ENCODE measurements at regions not wholly inside any gene's neighbourhood (a gene's known extent, or its start where the extent isn't known, plus 50 kb on each side); places are given as distances from the start of the nearest gene placed in this dataset.

DNA sequence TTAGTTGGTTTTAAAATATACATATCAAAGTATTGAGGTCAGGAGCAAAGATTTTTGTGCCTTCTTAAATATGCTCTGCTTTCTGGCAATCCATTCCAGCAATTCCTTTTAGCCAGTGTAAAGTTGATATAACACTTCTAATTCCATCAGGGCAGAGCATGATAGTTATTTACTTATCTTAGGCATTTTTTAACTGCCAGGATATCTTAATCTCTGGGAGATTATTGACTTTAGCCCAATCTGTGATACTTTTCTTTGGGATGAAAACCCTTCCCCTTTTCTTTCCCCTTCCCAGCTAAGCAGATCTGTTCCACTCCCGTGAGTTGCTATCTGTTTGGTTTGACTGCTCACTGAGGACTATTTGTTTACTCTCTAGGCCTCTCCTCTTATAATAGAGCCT lies 168.7 kb upstream of the RSPO3 start:
- no peak overlapping the region for H2AFZ ChIP-seq (ENCODE audit: low read depth)
- H3K79me2 ChIP-seq (ENCODE audit: insufficient read depth, low read depth): no peaks in the 10 kb centered on the region

DNA sequence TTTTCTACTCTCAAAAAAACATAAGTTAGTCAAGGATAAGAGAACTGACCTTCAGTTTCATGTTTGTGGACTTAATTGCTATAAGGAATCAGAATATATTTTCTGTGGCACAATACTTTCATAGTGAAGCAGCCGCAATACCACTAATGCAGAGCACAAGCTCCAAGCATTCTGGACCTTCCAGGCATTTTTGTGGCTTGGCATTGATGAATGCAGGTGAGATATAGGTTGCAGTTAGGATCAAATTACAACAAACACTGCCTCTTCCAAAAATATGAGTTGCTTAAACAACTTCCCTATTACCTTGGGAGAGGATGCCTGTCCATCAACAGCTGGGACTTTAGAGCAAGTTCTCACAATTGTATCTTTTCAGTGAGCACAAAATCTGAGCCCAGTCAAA lies 162.8 kb upstream of the RSPO3 start:
- H3K79me2 ChIP-seq (ENCODE audit: insufficient read depth, low read depth): no peaks in the 10 kb centered on the region
- H3K4me3 ChIP-seq (IDR thresholded peaks at IDR 0.05; ENCODE audit: insufficient read depth, low read depth, low read length): no peak overlapping the region
- no peaks in the 10 kb centered on the region for H3K4me1 ChIP-seq (ENCODE audit: low read depth, poor library complexity, severe bottlenecking)
- H3K27me3 ChIP-seq (ENCODE audit: insufficient read depth, low read depth): no peaks in the 10 kb centered on the region
- H3K4me2 ChIP-seq: no peak overlapping the region
- no peak overlapping the region for H2AFZ ChIP-seq (ENCODE audit: low read depth)
- H3K36me3 ChIP-seq (ENCODE audit: insufficient read depth): no peaks in the 10 kb centered on the region
- no peaks in the 10 kb centered on the region for H4K20me1 ChIP-seq (ENCODE audit: insufficient read depth)
- TF ChIP-seq, protein P1, sequence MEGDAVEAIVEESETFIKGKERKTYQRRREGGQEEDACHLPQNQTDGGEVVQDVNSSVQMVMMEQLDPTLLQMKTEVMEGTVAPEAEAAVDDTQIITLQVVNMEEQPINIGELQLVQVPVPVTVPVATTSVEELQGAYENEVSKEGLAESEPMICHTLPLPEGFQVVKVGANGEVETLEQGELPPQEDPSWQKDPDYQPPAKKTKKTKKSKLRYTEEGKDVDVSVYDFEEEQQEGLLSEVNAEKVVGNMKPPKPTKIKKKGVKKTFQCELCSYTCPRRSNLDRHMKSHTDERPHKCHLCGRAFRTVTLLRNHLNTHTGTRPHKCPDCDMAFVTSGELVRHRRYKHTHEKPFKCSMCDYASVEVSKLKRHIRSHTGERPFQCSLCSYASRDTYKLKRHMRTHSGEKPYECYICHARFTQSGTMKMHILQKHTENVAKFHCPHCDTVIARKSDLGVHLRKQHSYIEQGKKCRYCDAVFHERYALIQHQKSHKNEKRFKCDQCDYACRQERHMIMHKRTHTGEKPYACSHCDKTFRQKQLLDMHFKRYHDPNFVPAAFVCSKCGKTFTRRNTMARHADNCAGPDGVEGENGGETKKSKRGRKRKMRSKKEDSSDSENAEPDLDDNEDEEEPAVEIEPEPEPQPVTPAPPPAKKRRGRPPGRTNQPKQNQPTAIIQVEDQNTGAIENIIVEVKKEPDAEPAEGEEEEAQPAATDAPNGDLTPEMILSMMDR (conservative IDR thresholded peaks at IDR 0.05; ENCODE audit: low read depth, low read length): no peak
- no peak overlapping the region for H3K9ac ChIP-seq
- no peak overlapping the region for H3K27ac ChIP-seq

More for the DNA sequence above, 168.7 kb upstream of the RSPO3 start:
- Histone ChIP-seq H3K4me1 (ENCODE audit: low read depth, poor library complexity, severe bottlenecking) (no peaks in the 10 kb centered on the region), H4K20me1 (ENCODE audit: insufficient read depth) (no peaks in the 10 kb centered on the region), H3K4me3 (IDR thresholded peaks at IDR 0.05; ENCODE audit: insufficient read depth, low read depth, low read length) (no peak overlapping the region), H3K9ac (no peak overlapping the region), H3K4me2 (no peak overlapping the region), H3K36me3 (ENCODE audit: insufficient read depth) (no peaks in the 10 kb centered on the region), H3K27me3 (ENCODE audit: insufficient read depth, low read depth) (no peaks in the 10 kb centered on the region), H3K27ac (no peak overlapping the region)
- TF ChIP-seq, protein P1 (conservative IDR thresholded peaks at IDR 0.05; ENCODE audit: low read depth, low read length): no peak

DNA sequence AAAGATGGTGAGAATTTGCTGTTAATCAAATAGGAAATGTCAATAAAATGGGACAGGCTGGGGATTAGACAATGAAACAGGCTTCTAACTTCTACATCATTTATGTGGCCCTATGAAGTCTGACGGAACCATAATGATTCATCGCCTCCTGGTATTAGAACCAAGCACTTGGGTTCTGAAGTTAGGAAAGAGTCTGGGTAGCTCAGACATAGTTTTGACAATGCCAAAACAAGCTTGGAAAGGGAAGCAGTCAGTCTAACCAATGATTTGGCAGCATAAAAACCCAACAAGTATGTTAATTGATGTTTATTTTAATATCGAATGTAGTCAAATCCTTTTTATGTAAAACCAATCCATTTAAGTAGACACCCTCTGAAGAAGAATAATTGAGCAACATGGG lies 160.8 kb upstream of the RSPO3 start:
- no peaks in the 10 kb centered on the region for H3K36me3 ChIP-seq (ENCODE audit: insufficient read depth)
- no peak overlapping the region for H3K4me3 ChIP-seq (IDR thresholded peaks at IDR 0.05; ENCODE audit: insufficient read depth, low read depth, low read length)
- H2AFZ ChIP-seq (ENCODE audit: low read depth): no peak overlapping the region
- no peaks in the 10 kb centered on the region for H3K79me2 ChIP-seq (ENCODE audit: insufficient read depth, low read depth)
- no peak overlapping the region for H3K4me2 ChIP-seq
- no peaks in the 10 kb centered on the region for H4K20me1 ChIP-seq (ENCODE audit: insufficient read depth)
- no peaks in the 10 kb centered on the region for H3K4me1 ChIP-seq (ENCODE audit: low read depth, poor library complexity, severe bottlenecking)
- no peak overlapping the region for H3K27ac ChIP-seq
- H3K27me3 ChIP-seq (ENCODE audit: insufficient read depth, low read depth): no peaks in the 10 kb centered on the region
- TF ChIP-seq, protein P1 (conservative IDR thresholded peaks at IDR 0.05; ENCODE audit: low read depth, low read length): no peak
- H3K9ac ChIP-seq: no peak overlapping the region

DNA sequence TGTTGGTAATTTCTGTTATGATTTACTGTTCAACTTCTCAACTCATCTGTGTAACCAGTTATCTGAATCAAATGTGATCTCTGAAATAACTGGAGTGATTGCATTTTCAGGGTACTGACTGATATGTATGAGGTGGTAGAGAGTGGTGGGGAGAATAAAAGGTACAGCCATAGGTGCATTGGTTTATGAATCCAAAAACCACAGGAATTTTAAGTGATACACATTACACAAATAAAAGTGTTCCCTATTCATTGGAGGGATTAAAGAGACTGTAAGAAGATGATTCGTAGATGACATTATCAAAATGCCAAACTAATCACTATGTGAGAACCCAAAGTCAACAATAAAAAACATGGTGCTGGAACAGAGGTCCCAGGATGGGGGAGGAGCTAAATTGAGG lies 158.7 kb upstream of the RSPO3 start:
- Histone ChIP-seq H3K4me2 (no peak overlapping the region), H3K9ac (no peak overlapping the region), H3K4me1 (ENCODE audit: low read depth, poor library complexity, severe bottlenecking) (no peaks in the 10 kb centered on the region), H3K27me3 (ENCODE audit: insufficient read depth, low read depth) (no peaks in the 10 kb centered on the region), H3K36me3 (ENCODE audit: insufficient read depth) (no peaks in the 10 kb centered on the region), H3K4me3 (IDR thresholded peaks at IDR 0.05; ENCODE audit: insufficient read depth, low read depth, low read length) (no peak overlapping the region), H2AFZ (ENCODE audit: low read depth) (no peak overlapping the region), H4K20me1 (ENCODE audit: insufficient read depth) (no peaks in the 10 kb centered on the region), H3K27ac (no peak overlapping the region), H3K79me2 (ENCODE audit: insufficient read depth, low read depth) (no peaks in the 10 kb centered on the region)
- TF ChIP-seq, protein P1 (conservative IDR thresholded peaks at IDR 0.05; ENCODE audit: low read depth, low read length): no peak
